HepG2 (cell line): ENCODE measurements at regions not wholly inside any gene's neighbourhood (a gene's known extent, or its start where the extent isn't known, plus 50 kb on each side); places are given as distances from the start of the nearest gene placed in this dataset.

ENCODE experiments used
- FOXK2 ChIP-seq: fragments of 450-650 bp; IDR thresholded peaks from 2 replicates; pipeline ENCODE4 v1.6.1; 2016
- FOXM1 ChIP-seq: sonication (generic); formaldehyde crosslinking; IDR thresholded peaks from 2 replicates; pipeline ENCODE4 v1.5.0; 2020; ENCODE audit warnings: missing genetic modification reagents
- GLI4 ChIP-seq: sonication (generic); formaldehyde crosslinking; IDR thresholded peaks from 2 replicates; pipeline ENCODE4 v1.5.1; 2020; ENCODE audit warnings: missing genetic modification reagents, mild to moderate bottlenecking, moderate library complexity, borderline replicate concordance
- HMG20B ChIP-seq: conservative IDR thresholded peaks from 2 replicates; pipeline ENCODE4 v1.6.1; 2016; ENCODE audit warnings: missing genetic modification reagents, missing compliant biosample characterization
- HNRNPLL ChIP-seq: fragments of 200-400 bp; formaldehyde crosslinking; IDR thresholded peaks from 2 replicates; pipeline ENCODE4 v1.6.1; 2017; ENCODE audit warnings: mild to moderate bottlenecking, low read depth, low read length; ENCODE audit not compliant: poor library complexity, severe bottlenecking
- IKZF4 ChIP-seq: sonication (generic); formaldehyde crosslinking; IDR thresholded peaks from 2 replicates; pipeline ENCODE4 v1.5.1; 2020; ENCODE audit warnings: borderline replicate concordance, mild to moderate bottlenecking, low read depth, missing genetic modification reagents; ENCODE audit errors: not compliant biosample characterization
- MAFG ChIP-seq: sonication (generic); formaldehyde crosslinking; IDR thresholded peaks from 2 replicates; pipeline ENCODE4 v1.5.1; 2020; ENCODE audit warnings: mild to moderate bottlenecking, missing genetic modification reagents
- MTA3 ChIP-seq: sonication (generic); formaldehyde crosslinking; IDR thresholded peaks from 2 replicates; pipeline ENCODE4 v1.4.0; 2020; ENCODE audit warnings: missing genetic modification reagents
- NCOA1 ChIP-seq: sonication (generic); formaldehyde crosslinking; IDR thresholded peaks from 2 replicates; pipeline ENCODE4 v1.9.0; 2021; ENCODE audit warnings: missing genetic modification reagents
- NFIC ChIP-seq: IDR thresholded peaks from 2 replicates; pipeline ENCODE4 v1.6.1; 2012; ENCODE audit warnings: mild to moderate bottlenecking, low read length, inconsistent platforms
- PPARG ChIP-seq: conservative IDR thresholded peaks from 2 replicates; pipeline ENCODE4 v1.6.1; 2016; ENCODE audit warnings: missing biosample characterization, missing genetic modification reagents
- SNRNP70 ChIP-seq: fragments of 200-400 bp; formaldehyde crosslinking; IDR thresholded peaks from 2 replicates; pipeline ENCODE4 v1.6.1; 2017; ENCODE audit warnings: mild to moderate bottlenecking, low read depth, low read length, moderate library complexity
- SRSF4 ChIP-seq: fragments of 200-400 bp; formaldehyde crosslinking; IDR thresholded peaks from one replicate; pipeline ENCODE4 v1.6.1; 2018; ENCODE audit warnings: mild to moderate bottlenecking, low read depth, low read length, moderate library complexity; ENCODE audit not compliant: poor library complexity, severe bottlenecking
- ZBTB14 ChIP-seq: sonication (generic); formaldehyde crosslinking; IDR thresholded peaks from 2 replicates; pipeline ENCODE4 v1.4.0; 2020; ENCODE audit warnings: missing genetic modification reagents
- ZBTB3 ChIP-seq: sonication (generic); formaldehyde crosslinking; IDR thresholded peaks from 2 replicates; pipeline ENCODE4 v1.4.0; 2020; ENCODE audit warnings: low read depth, mild to moderate bottlenecking, moderate library complexity, missing genetic modification reagents, borderline replicate concordance
- ZFP41 ChIP-seq: sonication (generic); formaldehyde crosslinking; IDR thresholded peaks from 2 replicates; pipeline ENCODE4 v1.4.0; 2020; ENCODE audit warnings: mild to moderate bottlenecking, missing genetic modification reagents, borderline replicate concordance
- ZKSCAN1 ChIP-seq: fragments of 150-350 bp; IDR thresholded peaks from 2 replicates; pipeline ENCODE4 v1.6.1; 2014; ENCODE audit warnings: low read length
- ZNF205 ChIP-seq: IDR thresholded peaks from 2 replicates; pipeline ENCODE4 v1.6.1; 2018; ENCODE audit warnings: missing biosample characterization, missing genetic modification reagents
- ZNF251 ChIP-seq: sonication (generic); formaldehyde crosslinking; IDR thresholded peaks from 2 replicates; pipeline ENCODE4 v1.9.0; 2021; ENCODE audit warnings: mild to moderate bottlenecking, missing genetic modification reagents
- ZNF280D ChIP-seq: sonication (generic); formaldehyde crosslinking; IDR thresholded peaks from 2 replicates; pipeline ENCODE4 v1.5.1; 2020; ENCODE audit warnings: mild to moderate bottlenecking, missing genetic modification reagents
- ZNF432 ChIP-seq: sonication (generic); formaldehyde crosslinking; IDR thresholded peaks from 2 replicates; pipeline ENCODE4 v1.5.0; 2020; ENCODE audit warnings: missing genetic modification reagents, mild to moderate bottlenecking, borderline replicate concordance
- ZNF446 ChIP-seq: sonication (generic); formaldehyde crosslinking; IDR thresholded peaks from 2 replicates; pipeline ENCODE4 v1.5.0; 2020; ENCODE audit warnings: mild to moderate bottlenecking, missing genetic modification reagents
- ZNF577 ChIP-seq: sonication (generic); formaldehyde crosslinking; IDR thresholded peaks from 2 replicates; pipeline ENCODE4 v1.4.0; 2020; ENCODE audit warnings: mild to moderate bottlenecking, low read depth, missing genetic modification reagents, borderline replicate concordance
- ZNF772 ChIP-seq: sonication (generic); formaldehyde crosslinking; IDR thresholded peaks from 2 replicates; pipeline ENCODE4 v1.5.0; 2020; ENCODE audit warnings: mild to moderate bottlenecking, missing genetic modification reagents
- ZNF790 ChIP-seq: sonication (generic); formaldehyde crosslinking; IDR thresholded peaks from 2 replicates; pipeline ENCODE4 v1.8.0; 2022; ENCODE audit warnings: missing genetic modification reagents, mild to moderate bottlenecking, borderline replicate concordance

GRCh38 chr2:16608661-16609643 is 56.7 kb downstream of the CYRIA start (continued):
- TF ChIP-seq ZBTB14 (CRISPR knock-in tag) (no peak), FOXK2 (no peak), ZNF432 (CRISPR knock-in tag) (no peak), MAFG (CRISPR knock-in tag) (no peak), MTA3 (CRISPR knock-in tag) (no peak), ZNF280D (CRISPR knock-in tag) (no peak), SRSF4 (no peak), ZNF772 (CRISPR knock-in tag) (no peak), HMG20B (CRISPR knock-in tag) (no peak), IKZF4 (CRISPR knock-in tag) (no peak), FOXM1 (CRISPR knock-in tag) (no peak), ZNF251 (no peak), SNRNP70 (no peak), GLI4 (CRISPR knock-in tag) (no peak), NFIC (no peak), NCOA1 (CRISPR knock-in tag) (no peak), ZFP41 (CRISPR knock-in tag) (no peak), HNRNPLL (no peak), ZBTB3 (no peak), ZNF446 (CRISPR knock-in tag) (no peak), ZNF790 (no peak), ZNF577 (CRISPR knock-in tag) (no peak), PPARG (CRISPR knock-in tag) (no peak), ZKSCAN1 (no peak), ZNF205 (no peak)
